Stomach smooth muscle (tissue), 2 donors: ENCODE measurements at regions not wholly inside any gene's neighbourhood (a gene's known extent, or its start where the extent isn't known, plus 50 kb on each side); places are given as distances from the start of the nearest gene placed in this dataset.

ENCODE experiments used
- H3K27ac ChIP-seq: one replicate; pipeline ENCODE4 v1.7.0; 2013; ENCODE audit warnings: mild to moderate bottlenecking, low read length, inconsistent platforms
- H3K27me3 ChIP-seq, 2 donors: one replicate each; pipeline ENCODE4 v1.7.0; 2013; ENCODE audit warnings: low read length in 2 of 2; ENCODE audit not compliant: insufficient read depth in 2 of 2, control insufficient read depth in 1 of 2
- H3K36me3 ChIP-seq, 2 donors: one replicate each; pipeline ENCODE4 v1.7.0; 2013; ENCODE audit warnings: low read length in 2 of 2; ENCODE audit not compliant: control insufficient read depth in 2 of 2, insufficient read depth in 2 of 2
- H3K4me1 ChIP-seq: one replicate; pipeline ENCODE4 v1.7.0; 2013; ENCODE audit warnings: low read length; ENCODE audit not compliant: control insufficient read depth, insufficient read depth
- H3K4me3 ChIP-seq, 2 donors: one replicate each; pipeline ENCODE4 v1.7.0; 2013; ENCODE audit warnings: low read length in 2 of 2
- H3K9ac ChIP-seq, 2 donors: one replicate each; pipeline ENCODE4 v1.7.0; 2013; ENCODE audit warnings: low read length in 2 of 2, mild to moderate bottlenecking in 1 of 2
- H3K9me3 ChIP-seq, 2 donors: one replicate each; pipeline ENCODE4 v1.7.0; 2013; ENCODE audit warnings: low read length in 2 of 2; ENCODE audit not compliant: control insufficient read depth in 2 of 2
- donor health status: healthy.
- donor health status: Pancreatic carcinoma.

- Histone ChIP-seq H3K4me1 (no peaks in the 10 kb centered on the region), H3K9me3 (no peaks in the 10 kb centered on the region), H3K4me3 (no peak overlapping the region), H3K27me3 (no peaks in the 10 kb centered on the region), H3K27ac (no peak overlapping the region), H3K9ac (no peak overlapping the region), H3K36me3 (no peaks in the 10 kb centered on the region)
These were observed 1085.1 kb downstream of the SORCS3 start for GRCh38 chr10:105726149-105726548.

GRCh38 chr10:105725007-105725406 is 1083.9 kb downstream of the SORCS3 start:
- Histone ChIP-seq H3K9ac (no peak overlapping the region), H3K36me3 (no peaks in the 10 kb centered on the region), H3K27me3 (no peaks in the 10 kb centered on the region), H3K9me3 (no peaks in the 10 kb centered on the region), H3K27ac (no peak overlapping the region), H3K4me1 (no peaks in the 10 kb centered on the region), H3K4me3 (no peak overlapping the region)

- no peak overlapping the region for H3K9ac ChIP-seq
- no peaks in the 10 kb centered on the region for H3K27me3 ChIP-seq
- no peak overlapping the region for H3K27ac ChIP-seq
- no peaks in the 10 kb centered on the region for H3K36me3 ChIP-seq
- H3K9me3 ChIP-seq = no peaks in the 10 kb centered on the region
- H3K4me3 ChIP-seq = no peak overlapping the region
- H3K4me1 ChIP-seq = no peaks in the 10 kb centered on the region
These were observed 1077.3 kb downstream of the SORCS3 start for GRCh38 chr10:105718207-105718995.

DNA sequence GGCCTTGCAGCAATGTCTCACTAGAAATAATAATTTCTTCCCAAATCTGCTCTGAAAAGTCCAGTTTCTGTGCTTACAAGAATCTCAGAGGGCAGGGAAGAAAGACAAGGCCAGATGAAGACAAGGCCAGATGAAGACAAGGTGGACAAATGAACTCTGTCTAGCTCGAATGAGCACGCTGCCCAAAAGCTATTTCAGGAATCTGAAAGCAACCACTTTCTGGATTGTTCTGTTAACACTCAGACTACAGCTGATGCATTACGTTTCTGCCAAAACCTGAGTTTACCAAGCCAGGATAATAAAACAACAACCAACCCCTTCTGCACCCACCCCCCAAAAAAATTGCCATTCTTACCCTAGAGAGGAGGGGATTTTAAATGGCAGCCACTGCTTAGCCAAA is 1073.6 kb downstream of the SORCS3 start:
- Histone ChIP-seq H3K36me3 (no peaks in the 10 kb centered on the region), H3K4me3 (no peak overlapping the region), H3K9ac (no peak overlapping the region), H3K4me1 (no peaks in the 10 kb centered on the region), H3K27me3 (no peaks in the 10 kb centered on the region), H3K27ac (no peak overlapping the region), H3K9me3 (no peaks in the 10 kb centered on the region)

- H3K36me3 ChIP-seq = no peaks in the 10 kb centered on the region
- no peak overlapping the region for H3K9ac ChIP-seq
- H3K4me1 ChIP-seq = no peaks in the 10 kb centered on the region
- H3K9me3 ChIP-seq = no peaks in the 10 kb centered on the region
- H3K4me3 ChIP-seq = no peak overlapping the region
- no peak overlapping the region for H3K27ac ChIP-seq
- no peaks in the 10 kb centered on the region for H3K27me3 ChIP-seq
These were observed 1066.5 kb downstream of the SORCS3 start for GRCh38 chr10:105707603-105708002.

DNA sequence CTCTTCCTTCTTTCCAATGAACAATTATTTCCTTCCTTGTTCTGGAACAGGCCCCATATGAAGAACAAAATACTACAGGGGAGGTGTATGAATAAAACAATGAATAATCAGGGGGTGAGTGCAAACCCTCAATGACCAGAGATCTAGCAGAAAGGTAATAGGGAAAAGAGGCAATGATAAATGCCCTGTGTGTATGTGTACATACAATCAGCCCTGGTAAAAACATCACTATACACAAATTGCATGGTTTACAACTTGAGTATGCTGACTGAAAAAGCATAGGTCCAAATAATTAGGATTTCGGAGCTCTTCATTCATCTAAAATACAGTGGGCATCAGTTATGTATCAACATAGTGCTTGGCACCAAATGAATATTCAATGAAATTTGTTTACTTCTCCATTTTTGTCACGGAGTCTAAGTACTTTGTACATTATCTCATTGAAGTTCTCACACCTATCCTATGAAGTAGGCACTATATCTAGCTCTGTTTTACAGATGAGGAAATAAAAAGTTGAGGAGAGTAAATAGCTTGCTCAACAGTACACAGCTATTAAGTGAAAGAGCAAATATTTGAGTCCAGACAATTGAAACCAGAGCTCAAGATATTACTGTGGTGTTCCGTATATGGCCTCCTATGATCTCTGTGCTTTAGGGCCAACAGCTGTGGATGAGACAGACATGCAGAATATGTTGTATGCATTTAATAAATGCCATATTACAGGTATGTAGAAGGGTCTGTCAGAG is 1065.4 kb downstream of the SORCS3 start:
- H3K4me3 ChIP-seq = no peak overlapping the region
- no peak overlapping the region for H3K9ac ChIP-seq
- H3K27me3 ChIP-seq = no peaks in the 10 kb centered on the region
- H3K4me1 ChIP-seq = no peaks in the 10 kb centered on the region
- H3K36me3 ChIP-seq = no peaks in the 10 kb centered on the region
- H3K9me3 ChIP-seq = no peaks in the 10 kb centered on the region
- H3K27ac ChIP-seq = no peak overlapping the region

- H3K4me3 ChIP-seq = no peak overlapping the region
- no peaks in the 10 kb centered on the region for H3K27me3 ChIP-seq
- no peaks in the 10 kb centered on the region for H3K9me3 ChIP-seq
- H3K27ac ChIP-seq = no peak overlapping the region
- peaks cover 2% of the 10 kb centered on the region for H3K4me1 ChIP-seq
- no peaks in the 10 kb centered on the region for H3K36me3 ChIP-seq
- H3K9ac ChIP-seq = no peak overlapping the region
These were observed 1061.1 kb downstream of the SORCS3 start for GRCh38 chr10:105702211-105702610.

DNA sequence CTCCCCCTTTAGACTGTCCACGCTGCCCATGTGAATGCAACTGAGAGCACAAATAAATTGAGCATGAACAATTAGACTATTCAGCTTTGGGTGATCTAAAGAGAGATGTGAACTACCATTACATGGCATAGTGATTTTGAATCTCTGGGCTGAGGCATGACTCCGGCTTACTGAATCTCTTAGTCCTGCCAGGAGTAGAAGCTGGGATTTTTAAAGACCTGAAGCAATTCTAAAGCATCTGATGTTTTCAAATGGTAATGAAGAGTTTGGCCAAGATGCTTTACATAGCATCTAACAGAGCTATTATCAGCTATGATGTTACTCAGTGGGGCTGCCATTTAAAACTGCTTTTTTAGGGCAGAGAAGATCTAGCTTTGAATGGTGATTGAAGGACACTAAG is 1059.1 kb downstream of the SORCS3 start:
- Histone ChIP-seq H3K4me3 (no peak overlapping the region), H3K4me1 (peaks cover 2% of the 10 kb centered on the region), H3K9me3 (no peaks in the 10 kb centered on the region), H3K27me3 (no peaks in the 10 kb centered on the region), H3K9ac (no peak overlapping the region), H3K36me3 (no peaks in the 10 kb centered on the region), H3K27ac (no peak overlapping the region)

- H3K27ac ChIP-seq = no peak overlapping the region
- H3K36me3 ChIP-seq = no peaks in the 10 kb centered on the region
- peaks cover 2% of the 10 kb centered on the region for H3K4me1 ChIP-seq
- H3K4me3 ChIP-seq = no peak overlapping the region
- H3K9me3 ChIP-seq = no peaks in the 10 kb centered on the region
- H3K27me3 ChIP-seq = no peaks in the 10 kb centered on the region
- H3K9ac ChIP-seq = no peak overlapping the region
These were observed 1058.4 kb downstream of the SORCS3 start for GRCh38 chr10:105699504-105699903.

DNA sequence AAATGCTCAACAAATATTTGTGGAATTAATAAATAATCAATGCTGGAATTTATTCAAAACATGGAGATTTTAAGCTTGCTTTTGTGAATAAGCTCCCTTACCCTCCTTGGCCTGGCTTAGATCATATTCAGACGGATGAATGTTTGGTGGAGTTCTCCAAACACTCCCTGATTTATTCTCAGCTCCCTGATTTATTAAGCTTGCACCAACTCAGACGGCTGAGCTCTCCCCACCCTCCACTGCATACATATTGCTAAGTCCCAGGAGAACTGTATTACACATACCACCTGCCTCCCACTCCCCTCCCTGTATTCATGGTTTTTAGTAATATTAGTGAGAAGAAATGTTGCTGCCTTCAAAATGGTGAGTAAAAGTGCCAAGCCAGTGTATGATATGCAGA is 1057.5 kb downstream of the SORCS3 start:
- H3K9me3 ChIP-seq = no peaks in the 10 kb centered on the region

DNA sequence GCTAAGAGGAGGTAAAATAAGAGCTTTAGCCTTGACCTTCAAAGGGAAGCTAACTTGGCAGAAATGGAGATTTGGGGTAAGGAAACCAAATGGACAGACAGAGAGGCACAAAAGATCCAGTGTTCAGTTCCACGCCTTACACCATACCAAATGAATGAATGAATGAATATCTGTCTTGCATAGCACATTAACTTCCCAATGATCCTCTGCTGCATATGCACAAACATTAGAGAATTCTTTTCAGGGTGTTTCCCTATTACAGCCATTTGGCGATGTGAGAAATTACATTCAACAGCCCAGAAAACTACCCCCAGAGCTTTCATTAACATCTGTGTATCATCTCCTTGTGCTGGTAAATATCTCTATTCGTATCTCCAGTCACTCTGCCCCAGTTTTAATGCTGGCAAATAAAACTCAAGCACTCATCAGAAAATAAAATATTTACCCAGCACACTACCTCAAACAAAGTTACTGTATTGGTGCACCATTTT is 1056.2 kb downstream of the SORCS3 start:
- no peaks in the 10 kb centered on the region for H3K27me3 ChIP-seq
- no peaks in the 10 kb centered on the region for H3K9me3 ChIP-seq
- H3K4me1 ChIP-seq = peaks cover 2% of the 10 kb centered on the region
- no peak overlapping the region for H3K27ac ChIP-seq
- H3K9ac ChIP-seq = no peak overlapping the region
- no peaks in the 10 kb centered on the region for H3K36me3 ChIP-seq
- no peak overlapping the region for H3K4me3 ChIP-seq

More for the DNA sequence above, 1057.5 kb downstream of the SORCS3 start:
- Histone ChIP-seq H3K27ac (no peak overlapping the region), H3K27me3 (no peaks in the 10 kb centered on the region), H3K4me3 (no peak overlapping the region), H3K4me1 (peaks cover 2% of the 10 kb centered on the region), H3K36me3 (no peaks in the 10 kb centered on the region), H3K9ac (no peak overlapping the region)
